ENCODE measurements at regions not wholly inside any gene's neighbourhood (a gene's known extent, or its start where the extent isn't known, plus 50 kb on each side); places are given as distances from the start of the nearest gene placed in this dataset.
A peak's percentile ranks its signal among the peaks of the same experiment; 100 is the strongest.

GRCh38 chr1:229086091-229086490 is 184.8 kb upstream of the RAB4A start:
- Mint-ChIP-seq H3K4me1 (peaks cover 3% of the 10 kb centered on the region), H3K27me3 (ENCODE audit: low read depth) (no peaks in the 10 kb centered on the region), H3K9me3 (peaks cover 19% of the 10 kb centered on the region), H3K36me3 (ENCODE audit: low read depth) (peaks cover 10% of the 10 kb centered on the region), H3K4me3 (no peak overlapping the region), H3K27ac (ENCODE audit: unreplicated experiment) (no peak overlapping the region)
- no peak for TF ChIP-seq CTCF (conservative IDR thresholded peaks at IDR 0.05)
- DNase-seq (ENCODE audit: low read depth, low spot score) = no peak

GRCh38 chr1:229086686-229087085 is 184.2 kb upstream of the RAB4A start:
- peaks cover 15% of the 10 kb centered on the region for H3K9me3 Mint-ChIP-seq
- no peak for TF ChIP-seq CTCF (conservative IDR thresholded peaks at IDR 0.05)
- H3K36me3 Mint-ChIP-seq (ENCODE audit: low read depth) = peaks cover 9% of the 10 kb centered on the region
- H3K4me3 Mint-ChIP-seq = no peak overlapping the region
- DNase-seq (ENCODE audit: low read depth, low spot score) = no peak
- H3K27me3 Mint-ChIP-seq (ENCODE audit: low read depth) = no peaks in the 10 kb centered on the region
- peaks cover 7% of the 10 kb centered on the region for H3K4me1 Mint-ChIP-seq
- no peak overlapping the region for H3K27ac Mint-ChIP-seq (ENCODE audit: unreplicated experiment)

- Mint-ChIP-seq H3K9me3 (peaks cover 12% of the 10 kb centered on the region), H3K4me1 (peaks cover 13% of the 10 kb centered on the region), H3K27me3 (ENCODE audit: low read depth) (no peaks in the 10 kb centered on the region), H3K27ac (ENCODE audit: unreplicated experiment) (no peak overlapping the region), H3K36me3 (ENCODE audit: low read depth) (peaks cover 8% of the 10 kb centered on the region), H3K4me3 (no peak overlapping the region)
- no peak for DNase-seq (ENCODE audit: low read depth, low spot score)
- no peak for TF ChIP-seq CTCF (conservative IDR thresholded peaks at IDR 0.05)
These were observed 183.6 kb upstream of the RAB4A start for GRCh38 chr1:229087339-229087738.

- DNase-seq (ENCODE audit: low read depth, low spot score) = no peak
- no peaks in the 10 kb centered on the region for H3K27me3 Mint-ChIP-seq (ENCODE audit: low read depth)
- peaks cover 7% of the 10 kb centered on the region for H3K9me3 Mint-ChIP-seq
- H3K36me3 Mint-ChIP-seq (ENCODE audit: low read depth) = peaks cover 5% of the 10 kb centered on the region
- H3K4me3 Mint-ChIP-seq = no peak overlapping the region
- peaks cover 18% of the 10 kb centered on the region for H3K4me1 Mint-ChIP-seq
- H3K27ac Mint-ChIP-seq (ENCODE audit: unreplicated experiment) = no peak overlapping the region
- TF ChIP-seq CTCF (conservative IDR thresholded peaks at IDR 0.05) = no peak
These were observed 183.0 kb upstream of the RAB4A start for GRCh38 chr1:229087906-229088305.

- TF ChIP-seq CTCF (conservative IDR thresholded peaks at IDR 0.05) = no peak
- peaks cover 3% of the 10 kb centered on the region for H3K9me3 Mint-ChIP-seq
- H3K27ac Mint-ChIP-seq (ENCODE audit: unreplicated experiment) = peak overlapping the region; percentile 9
- DNase-seq (ENCODE audit: low read depth, low spot score) = no peak
- no peaks in the 10 kb centered on the region for H3K27me3 Mint-ChIP-seq (ENCODE audit: low read depth)
- H3K4me3 Mint-ChIP-seq = no peak overlapping the region
- peaks cover 19% of the 10 kb centered on the region for H3K4me1 Mint-ChIP-seq
- H3K36me3 Mint-ChIP-seq (ENCODE audit: low read depth) = no peaks in the 10 kb centered on the region
These were observed 182.2 kb upstream of the RAB4A start for GRCh38 chr1:229088711-229089110.

Data from neural crest cell (in vitro differentiated cells).